Lung (tissue), 11 donors: ENCODE measurements at regions not wholly inside any gene's neighbourhood (a gene's known extent, or its start where the extent isn't known, plus 50 kb on each side); places are given as distances from the start of the nearest gene placed in this dataset.
"Not testable (repeated sequence)": the region's sequence is repeated elsewhere in the genome, so short reads cannot be mapped to it uniquely, and the experiment has no call there.

Experiments
- ATAC-seq: fragments of 200-7000 bp; cut with Tn5 transposase; one replicate; pipeline ENCODE4 v1.9.1; 2020; ENCODE audit warnings: moderate number of reproducible peaks; ENCODE audit not compliant: insufficient read depth, low FRiP score
- DNase-seq, 3 donors: peaks; one replicate each; pipeline ENCODE4 v3.0.0-alpha.2; 2013 to 2017
- H3K27ac ChIP-seq, 2 donors: one replicate each; pipeline ENCODE4 v1.5.1; 2013; ENCODE audit warnings: mild to moderate bottlenecking in 2 of 2, moderate library complexity in 2 of 2, control low read depth in 1 of 2, inconsistent platforms in 1 of 2, low read depth in 1 of 2, low read length in 1 of 2
- H3K27me3 ChIP-seq, 3 donors: one replicate each; pipeline ENCODE4 v1.5.1; 2013; ENCODE audit warnings: low read length in 2 of 3; ENCODE audit not compliant: control insufficient read depth in 3 of 3, insufficient read depth in 3 of 3
- H3K36me3 ChIP-seq, 4 donors: one replicate each; pipeline ENCODE4 v1.5.1; 2013; ENCODE audit warnings: low read length in 4 of 4, mild to moderate bottlenecking in 1 of 4, moderate library complexity in 1 of 4; ENCODE audit not compliant: control insufficient read depth in 4 of 4, insufficient read depth in 4 of 4
- H3K4me1 ChIP-seq, 5 donors: one replicate each; pipeline ENCODE4 v1.5.1; 2013; ENCODE audit warnings: low read length in 5 of 5, mild to moderate bottlenecking in 2 of 5, moderate library complexity in 1 of 5; ENCODE audit not compliant: control insufficient read depth in 5 of 5, insufficient read depth in 5 of 5
- H3K4me3 ChIP-seq: one replicate; pipeline ENCODE4 v1.5.1; 2013; ENCODE audit warnings: mild to moderate bottlenecking, control low read depth, moderate library complexity
- H3K9ac ChIP-seq, 2 donors: one replicate each; pipeline ENCODE4 v1.5.1; 2013; ENCODE audit warnings: low read length in 2 of 2, control low read depth in 1 of 2; ENCODE audit not compliant: insufficient read depth in 1 of 2
- H3K9me3 ChIP-seq, 4 donors: one replicate each; pipeline ENCODE4 v1.5.1; 2013; ENCODE audit warnings: low read length in 3 of 4, mild to moderate bottlenecking in 1 of 4, moderate library complexity in 1 of 4; ENCODE audit not compliant: control insufficient read depth in 4 of 4, insufficient read depth in 3 of 4
- CTCF ChIP-seq: IDR thresholded peaks from 2 replicates; pipeline ENCODE4 v1.5.1; 2012; ENCODE audit warnings: mild to moderate bottlenecking; ENCODE audit errors: control extremely low read depth, extremely low read depth
- WGBS, 2 donors: extraction: QIAGEN DNeasy Blood & Tissue Kit; methylation state at CpG; one replicate each; pipeline ENCODE4 v1.1.7; 2013; 5-methylcytosine and 5-hydroxymethylcytosine counted together
- donor health status: control.
- donor health status: control.
- donor health status: Bipolar disorder and iron deficiency.
- donor health status: healthy.
- donor health status: DM: yes; HTN: yes; CAD: no.

DNA sequence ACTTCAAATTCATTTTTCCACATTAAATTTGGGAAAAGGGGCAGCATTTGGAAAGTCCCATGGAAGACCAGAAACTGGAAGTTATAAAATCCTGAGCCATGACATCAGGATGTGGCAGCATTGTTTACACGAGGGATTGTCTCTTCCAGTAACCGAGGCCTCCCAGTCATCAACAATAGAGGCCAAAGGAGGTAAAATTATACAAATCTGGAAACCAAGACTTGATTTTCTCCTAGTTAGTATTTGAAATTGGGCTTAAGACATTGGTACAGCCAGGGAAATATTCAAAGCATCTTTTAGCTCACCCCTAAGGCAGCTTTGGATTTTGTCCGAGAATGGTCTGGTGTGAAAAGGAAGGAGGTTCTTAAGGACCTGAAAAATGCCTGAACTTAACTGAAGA, 251.6 kb upstream of the FOXF1 start:
- WGBS, 2 donors: 65% methylated on average over 3 of the region's 3 CpGs
- ATAC-seq: no peak
- Histone ChIP-seq H3K27ac (peak overlapping the region in 1 of 2 donors; percentile 83), H3K9me3 (peaks cover 0 to 15% (median 4%) of the 10 kb centered on the region in 4 donors), H3K9ac (no peak overlapping the region), H3K27me3 (no peaks in the 10 kb centered on the region), H3K36me3 (no peaks in the 10 kb centered on the region), H3K4me3 (no peak overlapping the region), H3K4me1 (peaks cover 0 to 2% (median 0%) of the 10 kb centered on the region in 5 donors)
- DNase-seq: peak in 1 of 3 donors; percentile 11
- TF ChIP-seq CTCF: no peak

- 59 to 63% methylated on average over 4 of the region's 4 CpGs for WGBS, 2 donors
- Histone ChIP-seq H3K9ac (no peak overlapping the region), H3K27me3 (no peaks in the 10 kb centered on the region), H3K4me3 (no peak overlapping the region), H3K27ac (peak overlapping the region in 1 of 2 donors; percentile 83), H3K4me1 (peaks cover 0 to 2% (median 0%) of the 10 kb centered on the region in 5 donors), H3K9me3 (peaks cover 0 to 15% (median 4%) of the 10 kb centered on the region in 4 donors), H3K36me3 (no peaks in the 10 kb centered on the region)
- TF ChIP-seq CTCF: no peak
- ATAC-seq (no peak), DNase-seq (peak in 1 of 3 donors; percentile 22)
Measured at GRCh38 chr16:86259499-86259898, 250.8 kb upstream of the FOXF1 start.

GRCh38 chr16:86261379-86261778, 248.9 kb upstream of the FOXF1 start:
- Histone ChIP-seq H3K9me3 (peaks cover 0 to 4% (median 2%) of the 10 kb centered on the region in 4 donors), H3K27ac (no peak overlapping the region), H3K4me3 (no peak overlapping the region), H3K9ac (no peak overlapping the region), H3K4me1 (peaks cover 0 to 2% (median 0%) of the 10 kb centered on the region in 5 donors), H3K36me3 (no peaks in the 10 kb centered on the region), H3K27me3 (no peaks in the 10 kb centered on the region)
- no peak for TF ChIP-seq CTCF
- ATAC-seq: no peak
- no peak for DNase-seq
- 85 to 88% methylated on average over 2 of the region's 2 CpGs for WGBS, 2 donors

DNA sequence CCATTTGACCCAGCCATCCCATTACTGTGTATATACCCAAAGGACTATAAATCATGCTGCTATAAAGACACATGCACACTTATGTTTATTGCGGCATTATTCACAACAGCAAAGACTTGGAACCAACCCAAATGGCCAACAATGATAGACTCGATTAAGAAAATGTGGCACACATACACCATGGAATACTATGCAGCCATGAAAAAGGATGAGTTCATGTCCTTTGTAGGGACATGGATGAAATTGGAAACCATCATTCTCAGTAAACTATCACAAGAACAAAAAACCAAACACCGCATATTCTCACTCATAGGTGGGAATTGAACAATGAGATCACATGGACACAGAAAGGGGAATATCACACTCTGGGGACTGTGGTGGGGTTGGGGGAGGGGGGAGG, 242.7 kb upstream of the FOXF1 start:
- H3K4me3 ChIP-seq, H3K36me3 ChIP-seq, H3K9me3 ChIP-seq, H3K27ac ChIP-seq, H3K9ac ChIP-seq, H3K27me3 ChIP-seq, ATAC-seq, DNase-seq: not testable (repeated sequence)
- H3K4me1 ChIP-seq: peaks cover 0 to 19% (median 0%) of the 10 kb centered on the region in 5 donors
- WGBS, 2 donors: 84 to 89% methylated on average over 2 of the region's 3 CpGs
